ENCODE measurements at regions not wholly inside any gene's neighbourhood (a gene's known extent, or its start where the extent isn't known, plus 50 kb on each side); places are given as distances from the start of the nearest gene placed in this dataset.
"Not testable (repeated sequence)": the region's sequence is repeated elsewhere in the genome, so short reads cannot be mapped to it uniquely, and the experiment has no call there.

- H3K4me3 ChIP-seq (ENCODE audit: low read length), result no peak overlapping the region
- no peak overlapping the region for H3K9ac ChIP-seq (ENCODE audit: extremely low read depth, low read length, poor library complexity, severe bottlenecking)
- H3K27me3 Mint-ChIP-seq (ENCODE audit: insufficient read depth), result no peaks in the 10 kb centered on the region
- no peaks in the 10 kb centered on the region for H3K36me3 ChIP-seq (ENCODE audit: control insufficient read depth, insufficient read depth, low read length)
- H3K27me3 ChIP-seq (ENCODE audit: control insufficient read depth, insufficient read depth, low read length, poor library complexity, severe bottlenecking), result no peaks in the 10 kb centered on the region
- no peak overlapping the region for H3K27ac Mint-ChIP-seq
- TF ChIP-seq, protein P1, sequence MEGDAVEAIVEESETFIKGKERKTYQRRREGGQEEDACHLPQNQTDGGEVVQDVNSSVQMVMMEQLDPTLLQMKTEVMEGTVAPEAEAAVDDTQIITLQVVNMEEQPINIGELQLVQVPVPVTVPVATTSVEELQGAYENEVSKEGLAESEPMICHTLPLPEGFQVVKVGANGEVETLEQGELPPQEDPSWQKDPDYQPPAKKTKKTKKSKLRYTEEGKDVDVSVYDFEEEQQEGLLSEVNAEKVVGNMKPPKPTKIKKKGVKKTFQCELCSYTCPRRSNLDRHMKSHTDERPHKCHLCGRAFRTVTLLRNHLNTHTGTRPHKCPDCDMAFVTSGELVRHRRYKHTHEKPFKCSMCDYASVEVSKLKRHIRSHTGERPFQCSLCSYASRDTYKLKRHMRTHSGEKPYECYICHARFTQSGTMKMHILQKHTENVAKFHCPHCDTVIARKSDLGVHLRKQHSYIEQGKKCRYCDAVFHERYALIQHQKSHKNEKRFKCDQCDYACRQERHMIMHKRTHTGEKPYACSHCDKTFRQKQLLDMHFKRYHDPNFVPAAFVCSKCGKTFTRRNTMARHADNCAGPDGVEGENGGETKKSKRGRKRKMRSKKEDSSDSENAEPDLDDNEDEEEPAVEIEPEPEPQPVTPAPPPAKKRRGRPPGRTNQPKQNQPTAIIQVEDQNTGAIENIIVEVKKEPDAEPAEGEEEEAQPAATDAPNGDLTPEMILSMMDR (conservative IDR thresholded peaks at IDR 0.05), result no peak
- peaks cover 13% of the 10 kb centered on the region for H3K9me3 Mint-ChIP-seq
- H3K36me3 Mint-ChIP-seq (ENCODE audit: low read depth), result no peaks in the 10 kb centered on the region
- H3K9me3 ChIP-seq (ENCODE audit: control insufficient read depth, low read length), result no peaks in the 10 kb centered on the region
- no peaks in the 10 kb centered on the region for H3K4me1 ChIP-seq (ENCODE audit: control insufficient read depth, insufficient read depth, low read length)
- no peak overlapping the region for H3K4me3 Mint-ChIP-seq
- H3K4me1 Mint-ChIP-seq, result no peaks in the 10 kb centered on the region
- WGBS, 2 experiments (ENCODE audit: insufficient coverage in 1 of 2, insufficient read length in 1 of 2), result 92 to 95% methylated on average over 6 to 9 of the region's 9 CpGs
- DNase-seq, result no peak
- no peak overlapping the region for H3K27ac ChIP-seq (ENCODE audit: low read depth, low read length)
Measured at GRCh38 chr15:31615643-31616415, 289.2 kb downstream of the KLF13 start.

GRCh38 chr15:31623297-31623696 lies 296.7 kb downstream of the KLF13 start:
- not testable (repeated sequence) for H3K4me1 Mint-ChIP-seq; H3K36me3 Mint-ChIP-seq (ENCODE audit: low read depth); H3K4me1 ChIP-seq (ENCODE audit: control insufficient read depth, insufficient read depth, low read length); H3K4me3 Mint-ChIP-seq; DNase-seq; H3K4me3 ChIP-seq (ENCODE audit: low read length); H3K27me3 Mint-ChIP-seq (ENCODE audit: insufficient read depth); H3K36me3 ChIP-seq (ENCODE audit: control insufficient read depth, insufficient read depth, low read length); H3K9ac ChIP-seq (ENCODE audit: extremely low read depth, low read length, poor library complexity, severe bottlenecking); H3K27ac Mint-ChIP-seq; H3K9me3 ChIP-seq (ENCODE audit: control insufficient read depth, low read length); H3K27ac ChIP-seq (ENCODE audit: low read depth, low read length); H3K27me3 ChIP-seq (ENCODE audit: control insufficient read depth, insufficient read depth, low read length, poor library complexity, severe bottlenecking)
- WGBS, 2 experiments (ENCODE audit: insufficient coverage in 1 of 2, insufficient read length in 1 of 2), result 87 to 98% methylated on average over 6 to 11 of the region's 11 CpGs
- peaks cover 53% of the 10 kb centered on the region for H3K9me3 Mint-ChIP-seq

DNA sequence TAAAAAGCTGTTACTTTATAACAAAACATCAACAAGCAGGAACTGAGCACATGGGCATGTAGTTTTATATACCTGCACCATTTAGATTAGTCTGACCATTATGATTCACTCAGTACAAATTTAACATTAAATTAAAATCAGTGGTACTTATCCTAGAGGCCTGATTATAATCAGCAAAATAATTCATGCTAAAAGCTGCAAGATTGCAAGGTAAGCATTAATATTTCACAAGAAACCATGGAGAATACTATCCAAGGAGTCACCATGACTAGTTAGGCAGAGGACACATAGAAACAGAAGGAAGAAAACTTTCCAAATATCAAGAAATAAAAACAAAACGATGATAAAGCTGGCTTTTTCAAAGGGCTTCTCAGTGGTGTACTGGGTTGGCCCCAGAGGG lies 297.5 kb downstream of the KLF13 start:
- not testable (repeated sequence) for H3K27me3 Mint-ChIP-seq (ENCODE audit: insufficient read depth); H3K4me3 ChIP-seq (ENCODE audit: low read length); H3K4me3 Mint-ChIP-seq; H3K9me3 ChIP-seq (ENCODE audit: control insufficient read depth, low read length); DNase-seq; H3K27ac ChIP-seq (ENCODE audit: low read depth, low read length); H3K27me3 ChIP-seq (ENCODE audit: control insufficient read depth, insufficient read depth, low read length, poor library complexity, severe bottlenecking); H3K36me3 Mint-ChIP-seq (ENCODE audit: low read depth); H3K36me3 ChIP-seq (ENCODE audit: control insufficient read depth, insufficient read depth, low read length); H3K27ac Mint-ChIP-seq; H3K4me1 Mint-ChIP-seq; H3K4me1 ChIP-seq (ENCODE audit: control insufficient read depth, insufficient read depth, low read length); H3K9ac ChIP-seq (ENCODE audit: extremely low read depth, low read length, poor library complexity, severe bottlenecking)
- WGBS, 2 experiments (ENCODE audit: insufficient coverage in 1 of 2, insufficient read length in 1 of 2), result no CpG with 5 or more reads among the region's 1 CpG
- H3K9me3 Mint-ChIP-seq, result peaks cover 53% of the 10 kb centered on the region

GRCh38 chr15:31635715-31636114 lies 309.1 kb downstream of the KLF13 start:
- H3K9ac ChIP-seq (ENCODE audit: extremely low read depth, low read length, poor library complexity, severe bottlenecking); H3K27ac Mint-ChIP-seq; H3K27me3 ChIP-seq (ENCODE audit: control insufficient read depth, insufficient read depth, low read length, poor library complexity, severe bottlenecking); H3K27me3 Mint-ChIP-seq (ENCODE audit: insufficient read depth); H3K36me3 ChIP-seq (ENCODE audit: control insufficient read depth, insufficient read depth, low read length); DNase-seq; H3K4me1 Mint-ChIP-seq; H3K4me3 Mint-ChIP-seq; H3K4me3 ChIP-seq (ENCODE audit: low read length); H3K4me1 ChIP-seq (ENCODE audit: control insufficient read depth, insufficient read depth, low read length); H3K27ac ChIP-seq (ENCODE audit: low read depth, low read length): not testable (repeated sequence)
- H3K9me3 Mint-ChIP-seq, result peaks cover 36% of the 10 kb centered on the region
- H3K36me3 Mint-ChIP-seq (ENCODE audit: low read depth), result peaks cover 12% of the 10 kb centered on the region
- WGBS, 2 experiments (ENCODE audit: insufficient coverage in 1 of 2, insufficient read length in 1 of 2), result 72 to 86% methylated on average over 4 to 6 of the region's 6 CpGs
- H3K9me3 ChIP-seq (ENCODE audit: control insufficient read depth, low read length), result peaks cover 13% of the 10 kb centered on the region

- not testable (repeated sequence) for DNase-seq; H3K4me3 ChIP-seq (ENCODE audit: low read length); H3K4me3 Mint-ChIP-seq; H3K9ac ChIP-seq (ENCODE audit: extremely low read depth, low read length, poor library complexity, severe bottlenecking); H3K4me1 Mint-ChIP-seq; H3K27me3 Mint-ChIP-seq (ENCODE audit: insufficient read depth); H3K27ac Mint-ChIP-seq; H3K27ac ChIP-seq (ENCODE audit: low read depth, low read length); H3K4me1 ChIP-seq (ENCODE audit: control insufficient read depth, insufficient read depth, low read length); H3K36me3 ChIP-seq (ENCODE audit: control insufficient read depth, insufficient read depth, low read length); H3K27me3 ChIP-seq (ENCODE audit: control insufficient read depth, insufficient read depth, low read length, poor library complexity, severe bottlenecking)
- WGBS, 2 experiments (ENCODE audit: insufficient coverage in 1 of 2, insufficient read length in 1 of 2), result 100% methylated on average over 1 of the region's 1 CpG; no CpG with 5 or more reads in 1 of the 2 experiments
- peaks cover 12% of the 10 kb centered on the region for H3K36me3 Mint-ChIP-seq (ENCODE audit: low read depth)
- H3K9me3 ChIP-seq (ENCODE audit: control insufficient read depth, low read length), result peaks cover 13% of the 10 kb centered on the region
- H3K9me3 Mint-ChIP-seq, result peaks cover 28% of the 10 kb centered on the region
Measured at GRCh38 chr15:31636911-31637310, 310.3 kb downstream of the KLF13 start.

DNA sequence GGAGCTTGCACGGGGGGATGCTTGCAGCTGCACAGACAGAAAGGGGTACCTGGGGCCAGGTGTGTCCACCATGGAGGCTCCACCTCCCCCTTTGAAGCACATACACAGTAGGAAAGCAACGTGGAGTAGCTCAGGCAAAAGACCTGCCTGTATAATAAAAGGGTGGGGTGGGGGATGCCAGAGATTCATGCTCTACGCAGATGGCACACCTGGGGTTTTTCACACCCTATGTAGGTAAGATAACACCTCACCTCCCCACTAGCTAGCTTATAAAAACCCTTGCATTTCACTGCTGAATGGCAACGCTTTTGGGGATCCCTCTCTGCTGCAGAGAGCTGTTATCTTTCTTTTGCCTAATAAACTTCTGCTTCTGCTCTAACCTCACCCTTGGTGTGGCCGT lies 317.3 kb downstream of the KLF13 start:
- not testable (repeated sequence) for H3K4me1 ChIP-seq (ENCODE audit: control insufficient read depth, insufficient read depth, low read length); DNase-seq; H3K4me1 Mint-ChIP-seq; H3K27me3 Mint-ChIP-seq (ENCODE audit: insufficient read depth); H3K36me3 ChIP-seq (ENCODE audit: control insufficient read depth, insufficient read depth, low read length); H3K27ac ChIP-seq (ENCODE audit: low read depth, low read length); H3K27ac Mint-ChIP-seq; H3K9me3 ChIP-seq (ENCODE audit: control insufficient read depth, low read length); H3K36me3 Mint-ChIP-seq (ENCODE audit: low read depth); H3K4me3 Mint-ChIP-seq; H3K4me3 ChIP-seq (ENCODE audit: low read length); H3K27me3 ChIP-seq (ENCODE audit: control insufficient read depth, insufficient read depth, low read length, poor library complexity, severe bottlenecking); H3K9me3 Mint-ChIP-seq; H3K9ac ChIP-seq (ENCODE audit: extremely low read depth, low read length, poor library complexity, severe bottlenecking)
- WGBS, 2 experiments (ENCODE audit: insufficient coverage in 1 of 2, insufficient read length in 1 of 2), result 71% methylated on average over 3 of the region's 5 CpGs; no CpG with 5 or more reads in 1 of the 2 experiments

All from endodermal cell (in vitro differentiated cells).